NCI-H2196 (cell line): ENCODE measurements at regions not wholly inside any gene's neighbourhood (a gene's known extent, or its start where the extent isn't known, plus 50 kb on each side); places are given as distances from the start of the nearest gene placed in this dataset.
"Not testable (repeated sequence)": the region's sequence is repeated elsewhere in the genome, so short reads cannot be mapped to it uniquely, and the experiment has no call there.

ENCODE experiments used
- DNase-seq: peaks from one replicate; lab custom pipeline; 2025; ENCODE audit not compliant: unreplicated experiment; lab: John Stamatoyannopoulos, UW

- peak; percentile 43 for DNase-seq
Measured at GRCh38 chr2:14751581-14751980, 119.1 kb downstream of the LRATD1 start.

DNA sequence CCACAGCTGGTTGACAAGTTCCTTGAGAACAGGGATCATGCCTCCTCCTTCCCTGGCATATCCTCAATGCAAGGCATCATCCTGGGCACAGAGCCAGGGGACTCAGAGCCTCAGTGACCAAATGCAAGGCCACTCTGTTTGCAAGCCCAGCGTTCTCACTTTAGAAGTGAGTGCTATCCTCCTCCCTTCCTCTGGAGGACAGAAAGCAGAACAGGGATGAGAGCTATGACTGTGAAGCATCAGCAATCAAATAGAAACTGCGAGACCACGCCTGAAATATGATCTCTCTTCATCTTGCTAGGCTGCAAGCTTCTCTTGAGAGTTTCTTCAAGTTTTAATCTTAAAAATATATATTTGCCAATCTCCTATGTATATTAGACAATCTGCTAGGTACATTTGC, 119.8 kb downstream of the LRATD1 start:
- DNase-seq, result peak; percentile 9

- no peak for DNase-seq
Measured at GRCh38 chr2:14756122-14756541, 123.6 kb downstream of the LRATD1 start.

GRCh38 chr2:14756981-14757657, 124.6 kb downstream of the LRATD1 start:
- no peak for DNase-seq

DNA sequence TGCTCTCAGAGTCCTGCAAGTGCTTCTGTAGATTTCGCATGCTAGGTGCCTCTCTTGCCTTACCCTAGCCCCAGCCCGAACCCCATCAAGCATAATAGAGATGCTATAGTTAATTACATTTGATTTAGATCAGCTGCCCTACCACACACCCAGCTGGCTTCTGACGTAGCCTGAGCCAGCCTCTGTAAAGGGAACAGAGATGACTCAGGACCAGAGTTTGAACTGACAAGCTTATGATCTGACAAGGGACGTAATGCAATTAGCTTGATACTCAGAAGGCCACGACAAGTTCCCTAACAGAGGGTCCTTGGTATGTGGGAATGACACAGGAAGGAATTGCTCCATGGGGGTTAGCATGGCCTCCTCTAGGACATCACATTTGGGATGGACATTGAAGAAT, 126.6 kb downstream of the LRATD1 start:
- DNase-seq, result no peak

DNA sequence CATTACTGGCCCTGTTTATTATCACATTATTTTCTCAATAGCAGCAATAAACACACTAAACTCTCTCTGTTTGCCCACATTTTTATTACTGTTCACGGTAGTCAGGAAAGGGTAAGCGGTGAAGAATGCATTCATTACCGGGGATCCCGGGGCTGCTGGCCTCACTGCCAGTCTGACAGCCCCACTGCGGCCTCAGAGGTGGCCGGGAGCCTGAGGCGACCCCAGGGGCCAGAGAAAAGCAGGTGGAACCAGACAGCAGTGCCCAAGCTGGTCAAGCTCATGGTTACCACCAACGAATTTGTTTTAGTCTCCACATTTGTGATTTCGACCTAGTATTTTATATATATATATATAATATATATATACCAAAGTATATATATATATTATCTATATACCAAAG, 127.7 kb downstream of the LRATD1 start:
- no peak for DNase-seq

DNA sequence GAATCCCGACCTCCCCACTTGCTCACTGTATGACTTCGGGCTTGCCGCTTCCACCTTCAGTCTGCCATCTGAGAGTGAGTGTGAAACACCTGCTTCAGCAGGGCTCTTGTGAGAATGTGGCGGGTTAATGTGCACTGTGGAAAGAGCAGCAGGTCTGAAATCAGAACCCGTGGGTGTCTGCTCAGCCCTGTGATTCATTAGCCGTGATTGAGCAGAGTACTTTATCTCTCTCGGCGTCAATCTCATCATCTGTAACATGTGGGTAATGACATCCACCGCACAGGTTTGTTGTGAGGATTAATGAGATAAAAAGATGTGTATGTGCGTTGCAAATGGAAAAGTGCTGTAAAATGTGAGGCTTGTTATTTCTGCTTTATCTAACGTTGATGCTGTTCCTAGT, 128.6 kb downstream of the LRATD1 start:
- no peak for DNase-seq

- no peak for DNase-seq
Measured at GRCh38 chr2:14773696-14774095, 141.2 kb downstream of the LRATD1 start.

DNA sequence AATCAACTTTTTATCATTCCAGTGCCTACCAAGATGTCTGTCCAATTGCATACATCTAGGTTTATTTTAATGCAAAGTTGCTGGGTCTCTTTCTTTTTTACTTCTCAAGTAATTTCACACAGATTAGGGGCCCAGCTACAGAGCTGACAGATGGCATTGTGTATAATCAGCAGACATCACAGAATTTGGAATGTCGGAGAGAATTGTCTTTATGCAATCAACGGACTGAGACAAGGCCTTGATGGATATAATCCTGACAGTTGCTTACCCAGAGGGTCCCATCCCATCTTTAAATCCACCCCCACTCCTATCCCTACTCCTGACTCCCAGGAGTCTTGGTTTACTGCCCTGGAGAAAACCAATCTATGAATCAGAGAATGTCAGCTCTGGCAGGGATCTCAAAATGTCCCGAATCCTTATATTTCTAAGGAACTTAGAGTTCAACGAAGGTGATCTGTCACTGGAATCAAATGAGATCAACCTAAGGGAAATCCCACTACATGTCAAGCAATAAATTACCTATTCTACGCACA, 142.0 kb downstream of the LRATD1 start:
- DNase-seq, result no peak

DNA sequence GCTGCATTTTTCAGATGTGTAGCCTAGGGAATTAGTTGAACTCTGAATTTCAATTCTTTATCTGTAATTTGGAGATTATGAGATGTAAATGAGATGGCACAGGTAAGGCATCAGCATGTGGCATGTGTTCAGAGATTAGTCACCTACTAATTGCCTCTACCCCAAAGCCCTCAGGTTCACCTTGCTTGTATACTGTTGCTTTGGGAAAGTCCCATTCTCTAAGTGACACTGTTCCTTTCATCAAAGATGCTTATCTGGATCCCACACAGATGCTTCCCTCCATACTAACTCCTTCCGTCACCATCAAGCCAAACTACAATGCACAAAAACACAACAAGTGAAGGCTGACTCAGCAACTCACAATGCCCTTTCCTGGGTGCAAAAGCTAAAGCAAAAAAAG, 143.7 kb downstream of the LRATD1 start:
- no peak for DNase-seq

GRCh38 chr2:14778015-14778414, 145.5 kb downstream of the LRATD1 start:
- DNase-seq, result no peak

GRCh38 chr2:14779252-14779651, 146.7 kb downstream of the LRATD1 start:
- DNase-seq, result no peak

DNA sequence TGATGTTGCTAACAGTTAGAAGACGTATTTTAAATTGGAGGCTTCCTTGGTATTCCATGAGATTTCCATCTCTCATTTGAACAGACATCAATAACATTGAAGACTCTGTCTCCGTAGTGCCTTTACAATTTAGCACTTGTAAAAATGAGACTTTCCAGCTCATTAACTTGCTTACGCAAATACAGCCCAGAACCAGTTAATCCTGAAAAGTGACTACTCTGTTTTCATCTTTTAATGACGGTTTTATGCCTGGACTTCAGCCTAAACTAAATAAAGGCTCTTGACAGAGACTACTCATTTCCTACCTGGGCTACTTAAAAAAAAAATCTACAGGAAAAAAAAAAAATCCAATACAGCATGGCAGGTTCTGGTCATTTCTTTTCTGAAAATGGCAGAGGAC, 148.6 kb downstream of the LRATD1 start:
- DNase-seq, result peak; percentile 77

DNA sequence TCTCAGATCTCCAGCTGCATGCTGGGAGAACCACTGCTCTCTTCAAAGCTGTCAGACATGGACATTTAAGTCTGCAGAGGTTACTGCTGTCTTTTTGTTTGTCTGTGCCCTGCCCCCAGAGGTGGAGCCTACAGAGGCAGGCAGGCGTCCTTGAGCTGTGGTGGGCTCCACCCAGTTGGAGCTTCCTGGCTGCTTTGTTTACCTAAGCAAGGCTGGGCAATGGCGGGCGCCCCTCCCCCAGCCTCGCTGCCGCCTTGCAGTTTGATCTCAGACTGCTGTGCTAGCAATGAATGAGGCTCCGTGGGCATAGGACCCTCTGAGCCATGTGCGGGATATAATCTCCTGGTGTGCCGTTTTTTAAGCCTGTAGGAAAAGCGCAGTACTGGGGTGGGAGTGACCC, 156.3 kb downstream of the LRATD1 start:
- DNase-seq, result not testable (repeated sequence)

DNA sequence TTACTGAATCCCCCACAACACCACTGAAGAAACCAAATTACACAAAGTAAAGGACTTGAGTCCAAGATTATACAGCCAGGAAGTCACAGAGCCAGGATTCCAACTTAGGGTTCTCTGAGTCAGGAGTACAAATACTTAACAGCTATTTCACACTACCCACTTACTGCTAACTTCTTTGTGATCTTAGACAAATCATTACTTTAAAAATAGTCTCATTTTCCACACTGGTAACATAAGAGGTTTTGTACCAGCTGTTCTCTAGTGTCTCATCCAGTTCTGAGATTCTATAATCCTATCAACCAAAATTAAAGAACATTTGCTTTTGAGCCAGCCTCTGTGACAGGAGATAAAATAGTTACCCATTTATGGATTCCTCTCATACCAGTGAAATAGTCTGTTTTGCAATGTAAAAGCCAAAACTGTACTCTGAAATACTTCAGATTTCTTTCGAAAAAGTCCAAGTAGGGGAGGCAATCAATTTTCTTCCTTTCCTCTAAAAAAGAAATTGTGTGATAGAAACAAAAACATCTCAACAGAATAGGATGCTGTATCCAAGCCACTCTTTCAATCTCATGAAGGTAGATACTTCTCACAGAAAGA, 157.6 kb downstream of the LRATD1 start:
- DNase-seq, result no peak

GRCh38 chr2:14803994-14804393, 171.5 kb downstream of the LRATD1 start:
- DNase-seq, result no peak

DNA sequence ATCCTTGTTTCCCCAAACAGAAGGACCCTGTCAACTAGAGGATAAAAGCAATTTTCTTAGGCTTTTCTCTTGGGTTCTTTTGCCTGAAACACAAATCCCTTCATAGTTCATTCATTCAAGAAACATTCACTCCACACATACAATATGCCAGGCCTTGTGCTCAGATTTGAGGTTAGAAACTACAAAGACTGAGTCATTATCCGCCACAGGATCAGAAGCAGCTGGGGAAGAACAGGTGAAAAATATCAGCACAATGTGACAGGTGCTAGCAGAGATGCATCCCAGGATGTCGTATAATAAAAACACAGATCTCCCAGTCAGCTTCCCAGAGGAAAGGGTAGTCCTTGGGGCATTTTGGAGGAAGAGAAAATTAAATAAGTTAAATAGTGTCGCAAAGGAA, 172.4 kb downstream of the LRATD1 start:
- no peak for DNase-seq

DNA sequence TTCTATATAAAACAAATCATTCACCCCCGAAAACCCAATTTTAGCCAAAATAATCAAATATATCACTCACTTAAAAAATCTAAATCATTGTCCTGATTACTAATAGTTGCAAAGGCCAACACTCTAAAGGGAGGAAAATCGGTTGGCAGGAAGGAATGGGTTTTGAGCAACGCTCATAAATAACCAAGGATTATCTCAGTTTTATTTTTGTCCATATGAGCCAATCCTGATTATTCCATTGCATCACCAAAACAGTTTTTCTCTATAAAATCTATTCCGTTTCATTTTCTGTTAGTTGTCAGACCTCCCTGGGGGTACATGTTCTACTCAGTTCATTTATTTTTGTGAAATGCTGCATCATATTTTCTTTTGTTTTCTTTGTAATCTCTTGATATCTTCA, 174.1 kb downstream of the LRATD1 start:
- DNase-seq, result no peak

- no peak for DNase-seq
Measured at GRCh38 chr2:14815201-14815600, 182.7 kb downstream of the LRATD1 start.

- DNase-seq, result no peak
Measured at GRCh38 chr2:14816069-14817060, 183.8 kb downstream of the LRATD1 start.

DNA sequence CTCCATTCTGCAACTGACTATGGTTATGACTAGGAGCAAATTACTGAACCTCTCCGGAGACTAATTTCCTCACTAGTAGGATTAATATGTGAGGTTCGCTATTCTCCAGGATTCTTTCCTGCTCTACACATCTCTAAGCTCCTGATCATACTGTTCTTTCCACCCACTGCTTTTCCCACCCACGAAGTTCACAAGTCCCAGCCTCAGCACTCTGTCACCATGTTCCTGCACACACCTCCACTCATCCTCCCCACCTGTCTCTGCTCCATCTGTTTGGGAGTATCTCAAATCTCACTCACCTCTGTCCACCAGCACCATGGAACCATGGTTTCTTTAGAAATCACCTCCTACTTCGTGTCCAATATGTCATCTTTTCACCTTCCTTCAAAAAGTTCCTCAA, 185.3 kb downstream of the LRATD1 start:
- DNase-seq, result no peak

GRCh38 chr2:14826518-14826917, 194.0 kb downstream of the LRATD1 start:
- no peak for DNase-seq
